ENCODE measurements at regions not wholly inside any gene's neighbourhood (a gene's known extent, or its start where the extent isn't known, plus 50 kb on each side); places are given as distances from the start of the nearest gene placed in this dataset.

GRCh38 chr1:9471679-9472078 is 67.6 kb upstream of the SLC25A33 start:
- DNase-seq (ENCODE audit: low spot score in 2 of 2) = no peak
- 57% methylated on average over 15 of the region's 15 CpGs for WGBS
- TF ChIP-seq POLR2A (IDR thresholded peaks at IDR 0.05) = no peak
- no peak for TF ChIP-seq EP300 (IDR thresholded peaks at IDR 0.05)
- no peak for TF ChIP-seq POLR2AphosphoS5 (IDR thresholded peaks at IDR 0.05)
- no peak for TF ChIP-seq CTCF (IDR thresholded peaks at IDR 0.05)
- Histone ChIP-seq H3K36me3 (no peaks in the 10 kb centered on the region), H3K4me1 (peaks cover 58% of the 10 kb centered on the region), H3K27ac (no peak overlapping the region), H3K27me3 (peaks cover 3% of the 10 kb centered on the region), H3K4me3 (no peak overlapping the region), H3K9me3 (no peaks in the 10 kb centered on the region)

GRCh38 chr1:9472386-9473031 is 66.8 kb upstream of the SLC25A33 start:
- H3K27ac ChIP-seq = peak overlapping the region; percentile 73
- 23% methylated on average over 11 of the region's 13 CpGs for WGBS

GRCh38 chr1:9473032-9473807 is 66.0 kb upstream of the SLC25A33 start:
- H3K36me3 ChIP-seq = no peaks in the 10 kb centered on the region
- H3K27me3 ChIP-seq = no peaks in the 10 kb centered on the region
- no peaks in the 10 kb centered on the region for H3K9me3 ChIP-seq
- peak; percentile 93 for DNase-seq (ENCODE audit: low spot score in 2 of 2)
- 48% methylated on average over 6 of the region's 14 CpGs for WGBS
- H3K4me1 ChIP-seq = peaks cover 53% of the 10 kb centered on the region
- TF ChIP-seq POLR2AphosphoS5 (IDR thresholded peaks at IDR 0.05) = peak in 1 of 3 donors; percentile 64
- no peak for TF ChIP-seq POLR2A (IDR thresholded peaks at IDR 0.05)
- TF ChIP-seq EP300 (IDR thresholded peaks at IDR 0.05) = no peak
- no peak for TF ChIP-seq CTCF (IDR thresholded peaks at IDR 0.05)
- H3K4me3 ChIP-seq = no peak overlapping the region
- H3K27ac ChIP-seq = peak overlapping the region; percentile 73

More at GRCh38 chr1:9472386-9473031, 66.8 kb upstream of the SLC25A33 start:
- Histone ChIP-seq H3K9me3 (no peaks in the 10 kb centered on the region), H3K4me3 (no peak overlapping the region), H3K36me3 (no peaks in the 10 kb centered on the region), H3K27me3 (peaks cover 3% of the 10 kb centered on the region), H3K4me1 (peaks cover 58% of the 10 kb centered on the region)
- peak in 1 of 2 donors; percentile 85 for DNase-seq (ENCODE audit: low spot score in 2 of 2)
- TF ChIP-seq EP300 (IDR thresholded peaks at IDR 0.05) (no peak), POLR2AphosphoS5 (IDR thresholded peaks at IDR 0.05) (no peak), POLR2A (IDR thresholded peaks at IDR 0.05) (no peak), CTCF (IDR thresholded peaks at IDR 0.05) (no peak)

- H3K27me3 ChIP-seq = no peaks in the 10 kb centered on the region
- no peaks in the 10 kb centered on the region for H3K36me3 ChIP-seq
- H3K27ac ChIP-seq = peak overlapping the region; percentile 44
- no peak for TF ChIP-seq EP300 (IDR thresholded peaks at IDR 0.05)
- TF ChIP-seq POLR2AphosphoS5 (IDR thresholded peaks at IDR 0.05) = no peak
- TF ChIP-seq CTCF (IDR thresholded peaks at IDR 0.05) = no peak
- no peak for TF ChIP-seq POLR2A (IDR thresholded peaks at IDR 0.05)
- H3K4me1 ChIP-seq = peaks cover 52% of the 10 kb centered on the region
- DNase-seq (ENCODE audit: low spot score in 2 of 2) = peak in 1 of 2 donors; percentile 72
- H3K4me3 ChIP-seq = no peak overlapping the region
- H3K9me3 ChIP-seq = no peaks in the 10 kb centered on the region
- 49% methylated on average over 10 of the region's 15 CpGs for WGBS
Measured at GRCh38 chr1:9475061-9475627, 64.1 kb upstream of the SLC25A33 start.

All from suprapubic skin (tissue), 4 donors.